HepG2 (cell line): ENCODE measurements at regions not wholly inside any gene's neighbourhood (a gene's known extent, or its start where the extent isn't known, plus 50 kb on each side); places are given as distances from the start of the nearest gene placed in this dataset.

Experiments used
- ATAC-seq: fragments of 200-7000 bp; cut with Tn5 transposase; 3 replicates; pipeline ENCODE4 v1.9.1; 2020; ENCODE audit warnings: mild to moderate bottlenecking, moderate library complexity
- BruUV-seq: library from RNA; stranded (reverse); fragments of 400-500 nt; replicated peaks from 2 replicates; lab custom pipeline; 2021; lab: Mats Ljungman, UMichigan
- CTCF ChIA-PET: fragments of 300-600 bp; formaldehyde crosslinking; extraction: SDS; loops from one replicate; lab custom pipeline; 2021; ENCODE audit warnings: low total read pairs, inconsistent platforms, low intra/inter-chr PET ratio; lab: Yijun Ruan, JAX
- POLR2A ChIA-PET: fragments of 350-600 bp; sonication (Branson Sonifier 250); formaldehyde crosslinking; loops from one replicate; lab custom pipeline; 2020; ENCODE audit warnings: antibody characterized with exemption, inconsistent platforms; lab: Yijun Ruan, JAX
- DNase-seq: peaks from one replicate; pipeline ENCODE4 v3.0.0-alpha.2; 2015; ENCODE audit warnings: low spot score
- FAIRE-seq: peaks from 3 replicates; lab custom pipeline; 2011; peaks lifted over from hg19 to GRCh38; lab: Jason Lieb, UNC
- H2AFZ ChIP-seq: one replicate; pipeline ENCODE4 v1.6.1; 2011; ENCODE audit warnings: low read length, inconsistent platforms
- H3K27ac ChIP-seq: fragments of 300-600 bp; 3 replicates; pipeline ENCODE4 v1.8.0; 2011; ENCODE audit warnings: mixed run types, mild to moderate bottlenecking, mixed read lengths, low read length, inconsistent platforms; ENCODE audit not compliant: insufficient read depth; ENCODE audit errors: extremely low read length
- H3K27me3 ChIP-seq, 2 experiments: fragments of 200-600 bp in 1 of 2; 2 replicates in 1 of 2; 3 replicates in 1 of 2; pipeline versions ENCODE4 v1.6.0 to v1.8.0; 2011; ENCODE audit warnings: low read length in 2 of 2, mild to moderate bottlenecking in 2 of 2, moderate library complexity in 2 of 2, inconsistent platforms in 1 of 2; ENCODE audit not compliant: insufficient read depth in 2 of 2, control insufficient read depth in 1 of 2
- H3K36me3 ChIP-seq, 2 experiments: fragments of 200-600 bp in 1 of 2; replicated peaks in 1 of 2; 2 replicates in 1 of 2; 3 replicates in 1 of 2; pipeline versions ENCODE4 v1.5.1 to v1.8.0; 2011; ENCODE audit warnings: low read length in 2 of 2, inconsistent platforms in 1 of 2; ENCODE audit not compliant: insufficient read depth in 2 of 2, control insufficient read depth in 1 of 2
- H3K4me1 ChIP-seq: 2 replicates; pipeline ENCODE4 v1.5.1; 2012; ENCODE audit warnings: low read length, inconsistent platforms; ENCODE audit not compliant: insufficient read depth
- H3K4me2 ChIP-seq: 2 replicates; pipeline ENCODE4 v1.6.0; 2011; ENCODE audit warnings: low read depth, low read length, inconsistent platforms
- H3K4me3 ChIP-seq, 3 experiments: fragments of 200-600 bp in 1 of 3; sonication (generic), shearing (Covaris generic) in 1 of 3; replicated peaks in 1 of 3; 2 replicates each; pipeline ENCODE4 v1.5.1; 2011 to 2016; ENCODE audit warnings: low read length in 3 of 3, inconsistent platforms in 2 of 3, low read depth in 2 of 3, mild to moderate bottlenecking in 2 of 3, control low read depth in 1 of 3, mixed read lengths in 1 of 3; ENCODE audit not compliant: insufficient read depth in 1 of 3
- H3K79me2 ChIP-seq: one replicate; pipeline ENCODE4 v1.6.1; 2011; ENCODE audit warnings: low read length, inconsistent platforms; ENCODE audit not compliant: insufficient read depth
- H3K9ac ChIP-seq: 2 replicates; pipeline ENCODE4 v1.6.0; 2011; ENCODE audit warnings: mild to moderate bottlenecking, low read depth, low read length, inconsistent platforms; ENCODE audit not compliant: insufficient read depth
- H3K9me3 ChIP-seq: 2 replicates; pipeline ENCODE4 v1.5.1; 2012; ENCODE audit warnings: mild to moderate bottlenecking, low read length
- H4K20me1 ChIP-seq: 2 replicates; pipeline ENCODE4 v1.6.0; 2011; ENCODE audit warnings: inconsistent platforms, mild to moderate bottlenecking, low read length, moderate library complexity; ENCODE audit not compliant: insufficient read depth
- GTF2F1 ChIP-seq: fragments of 150-350 bp; IDR thresholded peaks from 2 replicates; pipeline ENCODE4 v1.6.1; 2014; ENCODE audit warnings: low read length
- KAT2B ChIP-seq: fragments of 150-350 bp; IDR thresholded peaks from 2 replicates; pipeline ENCODE4 v1.6.1; 2014; ENCODE audit warnings: low read depth, low read length, borderline replicate concordance
- KDM6A ChIP-seq: IDR thresholded peaks from 2 replicates; pipeline ENCODE4 v1.6.1; 2016; ENCODE audit warnings: low read depth
- SIN3B ChIP-seq: fragments of 150-350 bp; IDR thresholded peaks from 2 replicates; pipeline ENCODE4 v1.6.1; 2014; ENCODE audit warnings: low read length
- ZNF34 ChIP-seq: sonication (generic); formaldehyde crosslinking; IDR thresholded peaks from 2 replicates; pipeline ENCODE4 v1.4.0; 2020; ENCODE audit warnings: mild to moderate bottlenecking, missing genetic modification reagents, borderline replicate concordance
- ZNF350 ChIP-seq: sonication (generic); formaldehyde crosslinking; IDR thresholded peaks from 2 replicates; pipeline ENCODE4 v1.4.0; 2020; ENCODE audit warnings: mild to moderate bottlenecking, low read depth, missing genetic modification reagents, borderline replicate concordance
- ZNF441 ChIP-seq: sonication (generic); formaldehyde crosslinking; IDR thresholded peaks from 2 replicates; pipeline ENCODE4 v1.7.0; 2021; ENCODE audit warnings: missing genetic modification reagents, borderline replicate concordance
- ZNF496 ChIP-seq: sonication (generic); formaldehyde crosslinking; IDR thresholded peaks from 2 replicates; pipeline ENCODE4 v1.8.1; 2023; ENCODE audit warnings: mild to moderate bottlenecking, moderate library complexity, missing genetic modification reagents; ENCODE audit not compliant: insufficient replicate concordance
- ZNF674 ChIP-seq: sonication (generic); formaldehyde crosslinking; IDR thresholded peaks from 2 replicates; pipeline ENCODE4 v1.5.0; 2020; ENCODE audit warnings: low read depth, mild to moderate bottlenecking, missing genetic modification reagents
- ZNF792 ChIP-seq: IDR thresholded peaks from 2 replicates; pipeline ENCODE4 v1.6.1; 2016
- WGBS: methylation state at CpG from one replicate; pipeline ENCODE4 v1.1.6; 2017; ENCODE audit warnings: low lambda C conversion rate; 5-methylcytosine and 5-hydroxymethylcytosine counted together
- in situ Hi-C: cut with HindIII; loops from 2 replicates; pipeline ENCODE4 v1.10.0; 2017; ENCODE audit warnings: low pct_unique_long_range_greater_than_20kb; ENCODE audit not compliant: extremely low pct_ligation_motif_present
- intact Hi-C: fragments of 100-400 bp; cut with micrococcal nuclease; formaldehyde crosslinking; loops from one replicate; pipeline ENCODE4 v1.10.0; 2022; ENCODE audit not compliant: unreplicated experiment
- TF ChIP-seq, protein P1 (sequence below): sonication (generic); formaldehyde crosslinking; IDR thresholded peaks from 2 replicates; pipeline ENCODE4 v1.5.0; 2020; ENCODE audit warnings: mild to moderate bottlenecking, missing genetic modification reagents, borderline replicate concordance
- TF ChIP-seq, protein P2 (sequence below): sonication (generic); formaldehyde crosslinking; IDR thresholded peaks from 2 replicates; pipeline ENCODE4 v1.5.0; 2020; ENCODE audit warnings: mild to moderate bottlenecking, missing genetic modification reagents

DNA sequence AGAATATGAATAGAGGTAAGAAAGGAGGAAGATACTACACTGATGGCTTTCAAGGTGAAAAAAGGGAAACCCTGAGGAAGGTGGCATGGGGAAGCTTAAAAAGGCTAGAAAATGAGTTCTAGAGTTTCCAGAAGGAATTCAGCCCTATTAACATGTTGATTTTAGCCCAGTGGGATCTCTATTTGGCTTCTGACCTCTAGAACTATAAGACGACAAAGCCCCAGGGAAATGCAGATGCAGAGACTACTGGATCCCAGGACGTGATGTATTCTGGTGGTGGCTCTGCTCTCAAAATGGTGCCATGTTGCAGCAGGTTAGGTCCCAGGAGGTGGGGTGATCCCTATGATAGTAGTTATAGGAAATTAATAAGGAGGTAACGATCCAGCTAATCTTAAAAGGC, 120.4 kb downstream of the TMA16 start (continued):
- TF ChIP-seq, protein P1, sequence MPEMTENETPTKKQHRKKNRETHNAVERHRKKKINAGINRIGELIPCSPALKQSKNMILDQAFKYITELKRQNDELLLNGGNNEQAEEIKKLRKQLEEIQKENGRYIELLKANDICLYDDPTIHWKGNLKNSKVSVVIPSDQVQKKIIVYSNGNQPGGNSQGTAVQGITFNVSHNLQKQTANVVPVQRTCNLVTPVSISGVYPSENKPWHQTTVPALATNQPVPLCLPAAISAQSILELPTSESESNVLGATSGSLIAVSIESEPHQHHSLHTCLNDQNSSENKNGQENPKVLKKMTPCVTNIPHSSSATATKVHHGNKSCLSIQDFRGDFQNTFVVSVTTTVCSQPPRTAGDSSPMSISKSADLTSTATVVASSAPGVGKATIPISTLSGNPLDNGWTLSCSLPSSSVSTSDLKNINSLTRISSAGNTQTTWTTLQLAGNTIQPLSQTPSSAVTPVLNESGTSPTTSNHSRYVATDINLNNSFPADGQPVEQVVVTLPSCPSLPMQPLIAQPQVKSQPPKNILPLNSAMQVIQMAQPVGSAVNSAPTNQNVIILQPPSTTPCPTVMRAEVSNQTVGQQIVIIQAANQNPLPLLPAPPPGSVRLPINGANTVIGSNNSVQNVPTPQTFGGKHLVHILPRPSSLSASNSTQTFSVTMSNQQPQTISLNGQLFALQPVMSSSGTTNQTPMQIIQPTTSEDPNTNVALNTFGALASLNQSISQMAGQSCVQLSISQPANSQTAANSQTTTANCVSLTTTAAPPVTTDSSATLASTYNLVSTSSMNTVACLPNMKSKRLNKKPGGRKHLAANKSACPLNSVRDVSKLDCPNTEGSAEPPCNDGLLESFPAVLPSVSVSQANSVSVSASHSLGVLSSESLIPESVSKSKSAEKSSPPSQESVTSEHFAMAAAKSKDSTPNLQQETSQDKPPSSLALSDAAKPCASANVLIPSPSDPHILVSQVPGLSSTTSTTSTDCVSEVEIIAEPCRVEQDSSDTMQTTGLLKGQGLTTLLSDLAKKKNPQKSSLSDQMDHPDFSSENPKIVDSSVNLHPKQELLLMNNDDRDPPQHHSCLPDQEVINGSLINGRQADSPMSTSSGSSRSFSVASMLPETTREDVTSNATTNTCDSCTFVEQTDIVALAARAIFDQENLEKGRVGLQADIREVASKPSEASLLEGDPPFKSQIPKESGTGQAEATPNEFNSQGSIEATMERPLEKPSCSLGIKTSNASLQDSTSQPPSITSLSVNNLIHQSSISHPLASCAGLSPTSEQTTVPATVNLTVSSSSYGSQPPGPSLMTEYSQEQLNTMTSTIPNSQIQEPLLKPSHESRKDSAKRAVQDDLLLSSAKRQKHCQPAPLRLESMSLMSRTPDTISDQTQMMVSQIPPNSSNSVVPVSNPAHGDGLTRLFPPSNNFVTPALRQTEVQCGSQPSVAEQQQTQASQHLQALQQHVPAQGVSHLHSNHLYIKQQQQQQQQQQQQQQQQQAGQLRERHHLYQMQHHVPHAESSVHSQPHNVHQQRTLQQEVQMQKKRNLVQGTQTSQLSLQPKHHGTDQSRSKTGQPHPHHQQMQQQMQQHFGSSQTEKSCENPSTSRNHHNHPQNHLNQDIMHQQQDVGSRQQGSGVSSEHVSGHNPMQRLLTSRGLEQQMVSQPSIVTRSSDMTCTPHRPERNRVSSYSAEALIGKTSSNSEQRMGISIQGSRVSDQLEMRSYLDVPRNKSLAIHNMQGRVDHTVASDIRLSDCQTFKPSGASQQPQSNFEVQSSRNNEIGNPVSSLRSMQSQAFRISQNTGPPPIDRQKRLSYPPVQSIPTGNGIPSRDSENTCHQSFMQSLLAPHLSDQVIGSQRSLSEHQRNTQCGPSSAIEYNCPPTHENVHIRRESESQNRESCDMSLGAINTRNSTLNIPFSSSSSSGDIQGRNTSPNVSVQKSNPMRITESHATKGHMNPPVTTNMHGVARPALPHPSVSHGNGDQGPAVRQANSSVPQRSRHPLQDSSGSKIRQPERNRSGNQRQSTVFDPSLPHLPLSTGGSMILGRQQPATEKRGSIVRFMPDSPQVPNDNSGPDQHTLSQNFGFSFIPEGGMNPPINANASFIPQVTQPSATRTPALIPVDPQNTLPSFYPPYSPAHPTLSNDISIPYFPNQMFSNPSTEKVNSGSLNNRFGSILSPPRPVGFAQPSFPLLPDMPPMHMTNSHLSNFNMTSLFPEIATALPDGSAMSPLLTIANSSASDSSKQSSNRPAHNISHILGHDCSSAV (CRISPR knock-in tag): no peak

DNA sequence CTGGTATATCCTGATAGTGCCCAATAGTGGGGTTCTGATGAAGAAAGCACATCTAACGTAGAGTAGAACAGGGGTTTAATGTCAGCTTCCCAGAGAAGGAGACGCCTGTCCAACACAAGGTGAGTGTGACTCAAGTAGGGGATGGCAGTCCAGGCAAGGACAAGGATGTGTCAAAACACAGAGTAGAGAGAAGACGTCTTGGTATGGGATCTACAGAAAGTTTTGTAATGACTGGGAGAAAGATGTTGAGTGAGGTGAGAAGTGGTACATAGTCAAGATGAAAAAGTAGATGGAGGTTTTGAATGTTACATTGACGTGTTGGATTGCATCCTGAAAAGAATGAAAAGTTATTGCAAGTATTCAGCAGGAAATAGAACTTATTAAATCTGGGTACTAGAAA, 124.4 kb downstream of the TMA16 start:
- Histone ChIP-seq H3K36me3 (no peaks in the 10 kb centered on the region), H3K27me3 (no peaks in the 10 kb centered on the region), H3K9ac (no peak overlapping the region), H3K9me3 (no peaks in the 10 kb centered on the region), H3K4me3 (no peak overlapping the region), H3K4me1 (no peaks in the 10 kb centered on the region), H3K4me2 (no peak overlapping the region), H4K20me1 (no peaks in the 10 kb centered on the region), H2AFZ (no peak overlapping the region), H3K79me2 (no peaks in the 10 kb centered on the region), H3K27ac (no peak overlapping the region)
- 1% methylated on average over 4 of the region's 4 CpGs for WGBS
- POLR2A ChIA-PET: no interaction called here
- FAIRE-seq: no peak
- DNase-seq: no peak
- ATAC-seq: no peak
- CTCF ChIA-PET: no interaction called here
- in situ Hi-C loops: no loop called here
- intact Hi-C loops: no loop called here
- BruUV-seq: no TSS peak
- TF ChIP-seq ZNF674 (CRISPR knock-in tag) (no peak), GTF2F1 (no peak), SIN3B (no peak), KDM6A (no peak), ZNF350 (CRISPR knock-in tag) (no peak), ZNF34 (CRISPR knock-in tag) (no peak), ZNF496 (no peak), KAT2B (no peak), ZNF792 (CRISPR knock-in tag) (no peak), ZNF441 (no peak)
- TF ChIP-seq, protein P2, sequence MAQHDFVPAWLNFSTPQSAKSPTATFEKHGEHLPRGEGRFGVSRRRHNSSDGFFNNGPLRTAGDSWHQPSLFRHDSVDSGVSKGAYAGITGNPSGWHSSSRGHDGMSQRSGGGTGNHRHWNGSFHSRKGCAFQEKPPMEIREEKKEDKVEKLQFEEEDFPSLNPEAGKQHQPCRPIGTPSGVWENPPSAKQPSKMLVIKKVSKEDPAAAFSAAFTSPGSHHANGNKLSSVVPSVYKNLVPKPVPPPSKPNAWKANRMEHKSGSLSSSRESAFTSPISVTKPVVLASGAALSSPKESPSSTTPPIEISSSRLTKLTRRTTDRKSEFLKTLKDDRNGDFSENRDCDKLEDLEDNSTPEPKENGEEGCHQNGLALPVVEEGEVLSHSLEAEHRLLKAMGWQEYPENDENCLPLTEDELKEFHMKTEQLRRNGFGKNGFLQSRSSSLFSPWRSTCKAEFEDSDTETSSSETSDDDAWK (CRISPR knock-in tag): no peak
